HCT116 (cell line): ENCODE measurements at regions not wholly inside any gene's neighbourhood (a gene's known extent, or its start where the extent isn't known, plus 50 kb on each side); places are given as distances from the start of the nearest gene placed in this dataset.

ENCODE experiments used
- EGR1 ChIP-seq: IDR thresholded peaks from 2 replicates; pipeline ENCODE4 v1.6.1; 2012; ENCODE audit warnings: low read depth
- ELF1 ChIP-seq: IDR thresholded peaks from 2 replicates; pipeline ENCODE4 v1.6.1; 2012; ENCODE audit warnings: low read depth, borderline replicate concordance
- ZFX ChIP-seq: fragments of 450-650 bp; IDR thresholded peaks from 2 replicates; pipeline ENCODE4 v1.6.1; 2017
- ZNF274 ChIP-seq: fragments of 200-500 bp; sonication (Bioruptor generic); IDR thresholded peaks from 2 replicates; pipeline ENCODE4 v1.6.1; 2014; ENCODE audit warnings: mild to moderate bottlenecking, low read depth, low read length, inconsistent platforms
- TF ChIP-seq, protein P1 (sequence below), 3 experiments: fragments of 200-600 bp in 1 of 3; sonication (generic) in 1 of 3; IDR thresholded peaks in 2 of 3; conservative IDR thresholded peaks in 1 of 3; 2 replicates each; pipeline ENCODE4 v1.5.1; 2012 to 2017; ENCODE audit warnings: low read depth in 2 of 3, low read length in 2 of 3, antibody characterized with exemption in 1 of 3, borderline replicate concordance in 1 of 3, control low read depth in 1 of 3, mild to moderate bottlenecking in 1 of 3, mixed read lengths in 1 of 3, mixed run types in 1 of 3, moderate library complexity in 1 of 3; ENCODE audit not compliant: insufficient read depth in 1 of 3

DNA sequence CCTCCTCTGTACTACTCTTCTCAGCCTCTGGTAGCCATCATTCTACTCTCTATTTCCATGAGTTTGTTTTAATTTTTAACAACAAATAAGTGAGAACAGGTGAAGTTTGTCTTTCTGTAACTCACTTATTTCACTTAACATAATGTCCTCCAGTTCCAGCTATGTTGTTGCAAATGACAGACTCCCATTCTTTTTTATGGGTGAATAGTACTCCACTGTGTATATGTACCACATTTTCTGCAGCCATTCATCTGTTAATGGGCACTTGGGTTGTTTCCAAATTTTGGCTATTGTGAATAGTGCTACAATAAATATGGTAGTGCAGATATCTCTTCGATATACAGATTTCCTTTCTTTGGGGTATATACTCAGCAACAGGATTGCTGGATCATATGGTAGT, 73.7 kb upstream of the TNFRSF21 start:
- no peak for TF ChIP-seq ZFX
- no peak for TF ChIP-seq ZNF274
- TF ChIP-seq, protein P1, sequence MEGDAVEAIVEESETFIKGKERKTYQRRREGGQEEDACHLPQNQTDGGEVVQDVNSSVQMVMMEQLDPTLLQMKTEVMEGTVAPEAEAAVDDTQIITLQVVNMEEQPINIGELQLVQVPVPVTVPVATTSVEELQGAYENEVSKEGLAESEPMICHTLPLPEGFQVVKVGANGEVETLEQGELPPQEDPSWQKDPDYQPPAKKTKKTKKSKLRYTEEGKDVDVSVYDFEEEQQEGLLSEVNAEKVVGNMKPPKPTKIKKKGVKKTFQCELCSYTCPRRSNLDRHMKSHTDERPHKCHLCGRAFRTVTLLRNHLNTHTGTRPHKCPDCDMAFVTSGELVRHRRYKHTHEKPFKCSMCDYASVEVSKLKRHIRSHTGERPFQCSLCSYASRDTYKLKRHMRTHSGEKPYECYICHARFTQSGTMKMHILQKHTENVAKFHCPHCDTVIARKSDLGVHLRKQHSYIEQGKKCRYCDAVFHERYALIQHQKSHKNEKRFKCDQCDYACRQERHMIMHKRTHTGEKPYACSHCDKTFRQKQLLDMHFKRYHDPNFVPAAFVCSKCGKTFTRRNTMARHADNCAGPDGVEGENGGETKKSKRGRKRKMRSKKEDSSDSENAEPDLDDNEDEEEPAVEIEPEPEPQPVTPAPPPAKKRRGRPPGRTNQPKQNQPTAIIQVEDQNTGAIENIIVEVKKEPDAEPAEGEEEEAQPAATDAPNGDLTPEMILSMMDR (IDR thresholded peaks at IDR 0.05 in 2 of 3, conservative IDR thresholded peaks at IDR 0.05 in 1 of 3; ENCODE audit: borderline replicate concordance in 1 of 3, insufficient read depth in 1 of 3, low read depth in 2 of 3, low read length in 2 of 3): no peak
- no peak for TF ChIP-seq EGR1
- TF ChIP-seq ELF1: no peak
